GM12875 (cell line): ENCODE measurements at regions not wholly inside any gene's neighbourhood (a gene's known extent, or its start where the extent isn't known, plus 50 kb on each side); places are given as distances from the start of the nearest gene placed in this dataset.

Experiments
- H3K4me3 ChIP-seq: one replicate; pipeline ENCODE4 v1.5.1; 2011; ENCODE audit warnings: low read depth, low read length, control low read depth
- CTCF ChIP-seq: IDR thresholded peaks from 2 replicates; pipeline ENCODE4 v1.5.1; 2011; ENCODE audit warnings: low read depth, mild to moderate bottlenecking, control low read depth, inconsistent platforms, low read length, moderate library complexity, borderline replicate concordance; ENCODE audit not compliant: insufficient read depth

GRCh38 chr21:36554411-36555157, 74.7 kb upstream of the CLDN14 start:
- H3K4me3 ChIP-seq: no peak overlapping the region
- TF ChIP-seq CTCF: no peak

- no peak for TF ChIP-seq CTCF
- H3K4me3 ChIP-seq: no peak overlapping the region
Observed at GRCh38 chr21:36555199-36555800, 75.4 kb upstream of the CLDN14 start.

DNA sequence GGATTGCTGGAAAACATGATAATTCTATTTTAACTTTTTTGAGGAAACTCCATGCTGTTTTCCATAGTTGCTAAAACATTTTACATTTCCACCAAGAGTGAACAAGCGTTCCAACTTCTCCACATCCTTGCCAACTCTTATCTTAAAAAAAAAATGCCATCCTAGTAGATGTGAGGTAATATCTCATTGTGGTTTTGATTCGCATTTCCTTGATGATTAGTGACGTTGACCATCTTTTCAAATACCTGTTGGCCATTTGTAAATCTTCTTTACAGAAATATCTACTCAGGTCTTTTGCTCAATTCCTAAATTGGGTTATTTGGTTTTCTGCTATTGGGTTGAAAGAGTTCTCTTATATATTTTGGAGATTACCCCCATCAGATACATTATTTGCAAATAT, 77.4 kb upstream of the CLDN14 start:
- no peak for TF ChIP-seq CTCF
- H3K4me3 ChIP-seq: no peak overlapping the region

DNA sequence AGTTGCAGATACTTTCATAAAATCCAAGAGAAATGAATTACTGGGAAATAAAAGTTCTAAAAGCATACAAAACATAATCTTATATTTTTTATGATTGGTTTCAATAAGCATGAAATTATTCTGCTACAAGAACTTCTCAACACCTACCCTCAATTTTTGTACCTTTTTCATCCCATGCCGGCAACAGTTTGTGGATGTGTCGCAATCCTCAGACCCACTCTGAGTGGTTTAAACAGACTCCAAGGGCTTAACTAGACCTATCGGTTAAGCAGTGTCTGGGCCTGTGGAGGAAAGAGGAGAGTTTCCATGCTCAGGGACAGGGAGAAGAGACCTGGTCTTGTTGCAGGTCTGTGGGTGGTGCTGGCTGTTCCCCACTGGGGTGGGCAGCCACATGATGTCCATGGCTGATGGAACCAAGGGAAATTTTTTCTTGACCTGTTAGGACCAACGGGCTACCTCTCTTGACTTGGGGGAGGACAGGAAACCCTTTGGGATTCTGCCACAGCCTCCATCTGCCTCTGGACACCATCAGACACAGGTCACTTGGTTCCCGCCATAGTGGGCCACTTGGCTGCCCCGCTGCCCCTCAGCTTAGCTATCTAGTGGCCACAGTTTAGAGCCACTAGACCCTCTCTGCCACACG, 81.1 kb upstream of the CLDN14 start:
- TF ChIP-seq CTCF: no peak
- no peak overlapping the region for H3K4me3 ChIP-seq

- no peak overlapping the region for H3K4me3 ChIP-seq
- no peak for TF ChIP-seq CTCF
Observed at GRCh38 chr21:36563341-36563926, 83.5 kb upstream of the CLDN14 start.

DNA sequence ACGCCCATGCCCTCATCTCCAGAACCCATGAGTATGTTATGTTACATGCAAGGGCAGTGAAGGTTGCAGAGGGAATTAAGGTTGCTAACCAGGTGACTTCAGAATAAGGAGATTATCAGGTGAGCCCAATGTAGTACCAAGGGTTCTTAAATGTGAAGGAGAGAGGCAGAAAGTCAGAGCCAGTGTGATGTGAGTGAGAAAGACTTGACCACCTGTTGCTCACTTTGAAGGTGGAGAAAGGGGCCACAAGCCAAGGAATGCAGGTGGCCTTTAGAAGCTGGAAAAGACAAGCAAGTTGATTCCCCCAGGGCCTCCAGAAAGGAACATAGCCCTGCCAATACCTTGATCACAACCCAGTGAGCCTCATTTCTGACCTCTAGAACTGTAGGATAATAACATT, 84.7 kb upstream of the CLDN14 start:
- TF ChIP-seq CTCF: no peak
- H3K4me3 ChIP-seq: no peak overlapping the region
